HG03060 (cell line): ENCODE measurements at regions not wholly inside any gene's neighbourhood (a gene's known extent, or its start where the extent isn't known, plus 50 kb on each side); places are given as distances from the start of the nearest gene placed in this dataset.
"Not testable (repeated sequence)": the region's sequence is repeated elsewhere in the genome, so short reads cannot be mapped to it uniquely, and the experiment has no call there.

Source experiments
- ATAC-seq: cut with Tn5 transposase; IDR thresholded peaks from one replicate; pipeline ENCODE4 v1.9.1; 2021; ENCODE audit warnings: low read depth, moderate number of reproducible peaks; ENCODE audit not compliant: unreplicated experiment

- not testable (repeated sequence) for ATAC-seq
Measured at GRCh38 chr2:90355546-90355945, 1664.1 kb downstream of the RPIA start.

GRCh38 chr2:90359344-90359743 lies 1667.9 kb downstream of the RPIA start:
- ATAC-seq: not testable (repeated sequence)

GRCh38 chr2:90359887-90360730 lies 1668.6 kb downstream of the RPIA start:
- not testable (repeated sequence) for ATAC-seq

GRCh38 chr2:90360731-90361035 lies 1669.2 kb downstream of the RPIA start:
- not testable (repeated sequence) for ATAC-seq
